ENCODE measurements at regions not wholly inside any gene's neighbourhood (a gene's known extent, or its start where the extent isn't known, plus 50 kb on each side); places are given as distances from the start of the nearest gene placed in this dataset.

GRCh38 chr10:78781991-78782390, 286.8 kb upstream of the ZMIZ1 start:
- TF ChIP-seq CTCF (IDR thresholded peaks at IDR 0.05 in 4 of 5, conservative IDR thresholded peaks at IDR 0.05 in 1 of 5) (no peak), POLR2A (IDR thresholded peaks at IDR 0.05) (no peak)

All from gastrocnemius medialis (tissue), 4 donors.